ENCODE measurements at regions not wholly inside any gene's neighbourhood (a gene's known extent, or its start where the extent isn't known, plus 50 kb on each side); places are given as distances from the start of the nearest gene placed in this dataset.

GRCh38 chr4:123889507-123889906, 492.9 kb downstream of the SPRY1 start:
- no peaks in the 10 kb centered on the region for H3K9me3 ChIP-seq (ENCODE audit: low read length)
- no peaks in the 10 kb centered on the region for H3K27me3 ChIP-seq (ENCODE audit: insufficient read depth, low read length, poor library complexity, severe bottlenecking)
- no peak overlapping the region for H3K27ac ChIP-seq (ENCODE audit: low read depth, low read length)
- Mint-ChIP-seq H3K27me3 (no peaks in the 10 kb centered on the region), H3K4me1 (no peaks in the 10 kb centered on the region), H3K36me3 (no peaks in the 10 kb centered on the region), H3K9me3 (peaks cover 0 to 4% (median 0%) of the 10 kb centered on the region in 5 donors), H3K27ac (no peak overlapping the region), H3K4me3 (no peak overlapping the region)
- CTCF ChIA-PET = no interaction called here
- no peak for DNase-seq
- POLR2A ChIA-PET = no interaction called here
- no peaks in the 10 kb centered on the region for H3K36me3 ChIP-seq (ENCODE audit: insufficient read depth, low read length)
- H3K4me3 ChIP-seq (ENCODE audit: low read length) = no peak overlapping the region
- no peaks in the 10 kb centered on the region for H3K4me1 ChIP-seq (ENCODE audit: insufficient read depth, low read length)

GRCh38 chr4:123890889-123891288, 494.3 kb downstream of the SPRY1 start:
- H3K4me3 Mint-ChIP-seq = no peak overlapping the region
- no peak overlapping the region for H3K4me3 ChIP-seq (ENCODE audit: low read length)
- H3K4me1 ChIP-seq (ENCODE audit: insufficient read depth, low read length) = no peaks in the 10 kb centered on the region
- H3K27me3 ChIP-seq (ENCODE audit: insufficient read depth, low read length, poor library complexity, severe bottlenecking) = no peaks in the 10 kb centered on the region
- CTCF ChIA-PET = no interaction called here
- no peaks in the 10 kb centered on the region for H3K36me3 ChIP-seq (ENCODE audit: insufficient read depth, low read length)
- no peak overlapping the region for H3K27ac ChIP-seq (ENCODE audit: low read depth, low read length)
- no peaks in the 10 kb centered on the region for H3K9me3 Mint-ChIP-seq
- no peak overlapping the region for H3K27ac Mint-ChIP-seq
- DNase-seq = no peak
- POLR2A ChIA-PET = no interaction called here
- peaks cover 0 to 2% of the 10 kb centered on the region in 2 donors for H3K27me3 Mint-ChIP-seq
- no peaks in the 10 kb centered on the region for H3K4me1 Mint-ChIP-seq
- H3K9me3 ChIP-seq (ENCODE audit: low read length) = no peaks in the 10 kb centered on the region
- H3K36me3 Mint-ChIP-seq = no peaks in the 10 kb centered on the region

GRCh38 chr4:123891881-123892280, 495.3 kb downstream of the SPRY1 start:
- CTCF ChIA-PET = no interaction called here
- no peak overlapping the region for H3K27ac ChIP-seq (ENCODE audit: low read depth, low read length)
- H3K9me3 Mint-ChIP-seq = no peaks in the 10 kb centered on the region
- H3K36me3 Mint-ChIP-seq = no peaks in the 10 kb centered on the region
- peaks cover 0 to 2% of the 10 kb centered on the region in 2 donors for H3K27me3 Mint-ChIP-seq
- no peaks in the 10 kb centered on the region for H3K4me1 Mint-ChIP-seq
- no peaks in the 10 kb centered on the region for H3K4me1 ChIP-seq (ENCODE audit: insufficient read depth, low read length)
- no peaks in the 10 kb centered on the region for H3K9me3 ChIP-seq (ENCODE audit: low read length)
- POLR2A ChIA-PET = no interaction called here
- no peak overlapping the region for H3K4me3 ChIP-seq (ENCODE audit: low read length)
- no peak overlapping the region for H3K4me3 Mint-ChIP-seq
- H3K27ac Mint-ChIP-seq = no peak overlapping the region
- no peak for DNase-seq
- no peaks in the 10 kb centered on the region for H3K27me3 ChIP-seq (ENCODE audit: insufficient read depth, low read length, poor library complexity, severe bottlenecking)
- H3K36me3 ChIP-seq (ENCODE audit: insufficient read depth, low read length) = no peaks in the 10 kb centered on the region

GRCh38 chr4:123892368-123892976, 495.9 kb downstream of the SPRY1 start:
- Mint-ChIP-seq H3K9me3 (no peaks in the 10 kb centered on the region), H3K27me3 (peaks cover 0 to 2% of the 10 kb centered on the region in 2 donors), H3K27ac (no peak overlapping the region), H3K36me3 (no peaks in the 10 kb centered on the region), H3K4me1 (no peaks in the 10 kb centered on the region), H3K4me3 (no peak overlapping the region)
- Histone ChIP-seq H3K4me1 (ENCODE audit: insufficient read depth, low read length) (no peaks in the 10 kb centered on the region), H3K36me3 (ENCODE audit: insufficient read depth, low read length) (no peaks in the 10 kb centered on the region), H3K27me3 (ENCODE audit: insufficient read depth, low read length, poor library complexity, severe bottlenecking) (no peaks in the 10 kb centered on the region), H3K9me3 (ENCODE audit: low read length) (no peaks in the 10 kb centered on the region), H3K27ac (ENCODE audit: low read depth, low read length) (no peak overlapping the region), H3K4me3 (ENCODE audit: low read length) (no peak overlapping the region)
- ChIA-PET CTCF (no interaction called here), POLR2A (no interaction called here)
- no peak for DNase-seq

GRCh38 chr4:123893011-123893981, 496.7 kb downstream of the SPRY1 start:
- Histone ChIP-seq H3K27me3 (ENCODE audit: insufficient read depth, low read length, poor library complexity, severe bottlenecking) (no peaks in the 10 kb centered on the region), H3K9me3 (ENCODE audit: low read length) (no peaks in the 10 kb centered on the region), H3K36me3 (ENCODE audit: insufficient read depth, low read length) (no peaks in the 10 kb centered on the region), H3K4me1 (ENCODE audit: insufficient read depth, low read length) (no peaks in the 10 kb centered on the region), H3K27ac (ENCODE audit: low read depth, low read length) (no peak overlapping the region), H3K4me3 (ENCODE audit: low read length) (no peak overlapping the region)
- H3K36me3 Mint-ChIP-seq = no peaks in the 10 kb centered on the region
- H3K27me3 Mint-ChIP-seq = peaks cover 0 to 2% of the 10 kb centered on the region in 2 donors
- CTCF ChIA-PET = no interaction called here
- no peak overlapping the region for H3K4me3 Mint-ChIP-seq
- no peaks in the 10 kb centered on the region for H3K9me3 Mint-ChIP-seq
- H3K4me1 Mint-ChIP-seq = no peaks in the 10 kb centered on the region
- POLR2A ChIA-PET = no interaction called here
- DNase-seq = no peak
- no peak overlapping the region for H3K27ac Mint-ChIP-seq

- Mint-ChIP-seq H3K27me3 (peaks cover 0 to 5% of the 10 kb centered on the region in 2 donors), H3K4me1 (no peaks in the 10 kb centered on the region), H3K9me3 (peaks cover 0 to 3% (median 0%) of the 10 kb centered on the region in 5 donors), H3K4me3 (no peak overlapping the region), H3K36me3 (no peaks in the 10 kb centered on the region), H3K27ac (no peak overlapping the region)
- CTCF ChIA-PET = no interaction called here
- Histone ChIP-seq H3K27ac (ENCODE audit: low read depth, low read length) (no peak overlapping the region), H3K27me3 (ENCODE audit: insufficient read depth, low read length, poor library complexity, severe bottlenecking) (no peaks in the 10 kb centered on the region), H3K9me3 (ENCODE audit: low read length) (no peaks in the 10 kb centered on the region), H3K4me1 (ENCODE audit: insufficient read depth, low read length) (no peaks in the 10 kb centered on the region), H3K4me3 (ENCODE audit: low read length) (no peak overlapping the region), H3K36me3 (ENCODE audit: insufficient read depth, low read length) (no peaks in the 10 kb centered on the region)
- DNase-seq = no peak
- POLR2A ChIA-PET = no interaction called here
These were observed 500.0 kb downstream of the SPRY1 start for GRCh38 chr4:123896446-123897071.

GRCh38 chr4:123898946-123899666, 502.5 kb downstream of the SPRY1 start:
- Mint-ChIP-seq H3K9me3 (peaks cover 0 to 3% (median 0%) of the 10 kb centered on the region in 5 donors), H3K36me3 (peaks cover 0 to under 1% (median 0%) of the 10 kb centered on the region in 3 donors), H3K27ac (no peak overlapping the region), H3K27me3 (peaks cover 0 to 5% of the 10 kb centered on the region in 2 donors), H3K4me3 (no peak overlapping the region), H3K4me1 (no peaks in the 10 kb centered on the region)
- Histone ChIP-seq H3K27me3 (ENCODE audit: insufficient read depth, low read length, poor library complexity, severe bottlenecking) (no peaks in the 10 kb centered on the region), H3K9me3 (ENCODE audit: low read length) (no peaks in the 10 kb centered on the region), H3K4me1 (ENCODE audit: insufficient read depth, low read length) (no peaks in the 10 kb centered on the region), H3K36me3 (ENCODE audit: insufficient read depth, low read length) (no peaks in the 10 kb centered on the region), H3K4me3 (ENCODE audit: low read length) (no peak overlapping the region), H3K27ac (ENCODE audit: low read depth, low read length) (no peak overlapping the region)
- CTCF ChIA-PET = no interaction called here
- no peak for DNase-seq
- POLR2A ChIA-PET = no interaction called here

GRCh38 chr4:123904882-123905281, 508.3 kb downstream of the SPRY1 start:
- Histone ChIP-seq H3K9me3 (ENCODE audit: low read length) (no peaks in the 10 kb centered on the region), H3K27me3 (ENCODE audit: insufficient read depth, low read length, poor library complexity, severe bottlenecking) (no peaks in the 10 kb centered on the region), H3K36me3 (ENCODE audit: insufficient read depth, low read length) (no peaks in the 10 kb centered on the region), H3K27ac (ENCODE audit: low read depth, low read length) (no peak overlapping the region), H3K4me3 (ENCODE audit: low read length) (no peak overlapping the region), H3K4me1 (ENCODE audit: insufficient read depth, low read length) (no peaks in the 10 kb centered on the region)
- H3K4me3 Mint-ChIP-seq = no peak overlapping the region
- H3K36me3 Mint-ChIP-seq = peaks cover 0 to 2% (median 0%) of the 10 kb centered on the region in 3 donors
- ChIA-PET POLR2A (no interaction called here), CTCF (no interaction called here)
- no peaks in the 10 kb centered on the region for H3K4me1 Mint-ChIP-seq
- DNase-seq = no peak
- peaks cover 0 to 3% of the 10 kb centered on the region in 2 donors for H3K27me3 Mint-ChIP-seq
- peaks cover 0 to 5% (median 1%) of the 10 kb centered on the region in 5 donors for H3K9me3 Mint-ChIP-seq
- no peak overlapping the region for H3K27ac Mint-ChIP-seq
